Effector CD4-positive, alpha-beta T cell (primary cell): ENCODE measurements at regions not wholly inside any gene's neighbourhood (a gene's known extent, or its start where the extent isn't known, plus 50 kb on each side); places are given as distances from the start of the nearest gene placed in this dataset.
"Not testable (repeated sequence)": the region's sequence is repeated elsewhere in the genome, so short reads cannot be mapped to it uniquely, and the experiment has no call there.

ENCODE experiments used
- DNase-seq: peaks from one replicate; pipeline ENCODE4 v3.0.0-alpha.2; 2020

DNA sequence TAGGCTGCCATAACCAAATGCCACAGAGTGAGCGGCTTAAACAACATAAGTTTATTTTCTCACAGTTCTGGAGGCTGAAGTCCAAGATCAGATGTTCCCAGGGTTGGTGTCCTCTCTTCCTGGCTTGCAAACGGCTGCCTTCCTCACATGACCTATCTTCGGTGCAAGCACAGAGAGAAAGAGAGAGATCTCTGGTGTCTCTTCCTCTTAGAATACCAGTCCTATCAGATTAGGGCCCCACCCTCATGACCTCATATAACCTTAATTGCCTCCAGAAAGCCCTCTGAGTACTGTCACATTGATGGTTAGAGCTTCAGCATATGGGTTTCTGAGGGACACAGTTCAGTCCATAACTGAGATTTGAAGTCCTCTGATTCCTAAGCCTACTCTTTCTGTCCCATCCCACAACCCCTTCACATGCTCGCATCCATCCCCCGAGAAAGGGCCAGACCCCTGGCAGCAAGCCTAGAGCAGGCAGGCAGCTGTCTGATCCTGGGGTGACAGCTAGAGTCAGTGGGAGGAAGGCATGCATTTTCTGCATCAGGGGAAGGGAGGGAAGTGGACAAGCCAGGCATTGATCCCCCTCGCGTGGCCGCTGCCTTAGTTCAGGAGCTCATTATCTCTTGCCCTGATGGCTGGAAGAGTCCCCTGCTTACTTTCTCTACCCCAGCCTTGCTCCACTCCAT lies 114.1 kb downstream of the FAR1 start:
- DNase-seq = no peak

GRCh38 chr11:13784441-13784840 lies 116.0 kb downstream of the FAR1 start:
- DNase-seq = no peak

GRCh38 chr11:13784855-13785254 lies 116.4 kb downstream of the FAR1 start:
- DNase-seq = no peak

- DNase-seq = no peak
Measured at GRCh38 chr11:13786688-13787087, 118.2 kb downstream of the FAR1 start.

GRCh38 chr11:13797616-13798015 lies 129.1 kb downstream of the FAR1 start:
- not testable (repeated sequence) for DNase-seq

DNA sequence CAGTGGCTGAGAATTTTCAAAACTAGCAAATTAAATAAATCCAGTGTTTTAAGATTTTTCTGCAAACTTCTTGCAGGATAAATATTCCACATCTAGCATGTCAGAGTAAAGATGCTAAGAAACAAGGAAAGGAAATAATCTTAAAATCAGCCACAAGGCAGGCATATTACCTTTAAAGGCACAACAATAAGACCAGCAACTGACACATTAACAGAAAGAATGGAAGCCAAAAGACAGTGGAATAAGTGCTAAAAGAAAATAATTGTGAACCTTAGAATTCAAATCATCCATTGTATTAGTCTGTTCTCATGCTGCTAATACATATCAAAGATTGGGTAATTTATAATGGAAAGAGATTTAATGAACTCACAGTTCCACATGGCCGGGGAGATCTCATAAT lies 132.4 kb downstream of the FAR1 start:
- no peak for DNase-seq

- no peak for DNase-seq
Measured at GRCh38 chr11:13818325-13818724, 144.2 kb upstream of the SPON1 start.

DNA sequence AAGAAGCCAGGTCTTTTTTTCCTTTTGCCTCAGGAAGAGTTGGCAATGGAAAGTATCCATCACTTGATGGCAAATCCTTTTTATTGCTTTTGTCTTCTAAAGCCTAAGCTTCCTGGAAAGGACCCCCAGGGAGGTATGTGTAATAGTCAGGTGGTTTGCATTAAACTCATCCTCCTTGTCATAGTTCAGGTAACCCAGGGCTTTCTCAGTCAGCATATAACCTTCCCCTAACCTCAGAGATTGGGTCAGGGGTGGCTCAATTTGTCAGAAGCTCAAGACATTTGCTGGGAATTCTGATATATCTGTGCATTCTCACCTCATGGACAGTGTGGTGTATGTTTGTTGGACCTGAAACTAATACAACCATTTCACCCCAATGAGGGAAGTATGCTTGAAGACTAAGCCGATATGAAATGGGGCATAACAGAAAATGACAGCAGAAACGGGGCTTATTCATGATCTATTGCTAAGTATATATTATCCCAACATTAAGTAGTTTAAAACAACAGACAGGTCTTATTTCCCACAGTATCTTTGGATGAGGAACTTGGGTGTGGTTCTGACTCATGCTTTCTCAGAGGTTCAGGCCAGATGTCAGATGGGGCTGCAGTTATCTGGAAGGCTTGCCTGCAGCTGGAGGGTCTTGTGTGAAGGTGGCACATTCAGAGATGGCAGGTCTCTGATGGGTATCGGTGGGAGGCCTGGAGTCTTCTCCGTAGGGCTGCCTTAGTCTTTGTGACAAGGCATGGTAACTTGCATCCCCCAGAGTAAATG lies 135.8 kb upstream of the SPON1 start:
- DNase-seq = no peak

GRCh38 chr11:13831696-13832095 lies 130.8 kb upstream of the SPON1 start:
- DNase-seq = no peak

DNA sequence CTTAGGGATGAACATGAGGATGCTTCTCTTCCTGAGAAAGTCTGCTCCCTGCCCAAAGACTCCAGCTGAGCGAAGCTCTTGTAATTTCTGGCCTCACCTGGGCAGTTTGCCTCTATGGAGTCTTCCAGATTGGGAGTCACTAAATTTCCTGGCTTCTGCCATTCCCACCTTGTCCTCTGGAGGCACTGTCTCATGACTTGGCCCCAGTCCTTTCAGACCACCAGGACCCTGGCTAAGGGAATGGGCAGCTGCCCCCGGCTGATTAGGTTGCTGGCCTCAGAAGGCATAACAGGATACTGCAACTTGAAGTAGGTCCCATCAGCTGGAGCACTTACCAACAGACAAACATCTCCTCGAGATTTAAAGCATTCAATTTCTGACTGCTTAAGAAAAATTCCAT lies 128.1 kb upstream of the SPON1 start:
- no peak for DNase-seq

DNA sequence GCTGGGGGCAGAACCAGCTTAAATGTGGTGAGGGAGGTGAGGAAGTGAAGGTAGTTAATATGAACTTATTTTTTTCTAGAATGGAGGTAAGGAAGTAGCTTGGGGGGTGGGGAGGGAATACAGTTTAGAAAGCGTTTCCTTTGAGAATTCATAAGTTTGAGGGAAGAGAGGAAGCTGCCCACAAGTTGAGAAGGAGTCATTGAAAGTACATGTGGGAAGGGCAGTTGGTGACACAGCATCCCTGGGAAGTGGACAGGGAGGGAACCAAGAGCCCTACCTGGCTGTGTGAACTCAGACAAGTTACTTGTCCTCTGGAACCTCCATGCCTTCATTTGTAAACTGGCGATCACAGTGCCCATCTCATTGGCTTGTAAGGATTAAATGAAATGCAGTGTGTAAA lies 125.9 kb upstream of the SPON1 start:
- no peak for DNase-seq

GRCh38 chr11:13837286-13837685 lies 125.2 kb upstream of the SPON1 start:
- no peak for DNase-seq

GRCh38 chr11:13841393-13841792 lies 121.1 kb upstream of the SPON1 start:
- DNase-seq = no peak

GRCh38 chr11:13848031-13848430 lies 114.5 kb upstream of the SPON1 start:
- no peak for DNase-seq

DNA sequence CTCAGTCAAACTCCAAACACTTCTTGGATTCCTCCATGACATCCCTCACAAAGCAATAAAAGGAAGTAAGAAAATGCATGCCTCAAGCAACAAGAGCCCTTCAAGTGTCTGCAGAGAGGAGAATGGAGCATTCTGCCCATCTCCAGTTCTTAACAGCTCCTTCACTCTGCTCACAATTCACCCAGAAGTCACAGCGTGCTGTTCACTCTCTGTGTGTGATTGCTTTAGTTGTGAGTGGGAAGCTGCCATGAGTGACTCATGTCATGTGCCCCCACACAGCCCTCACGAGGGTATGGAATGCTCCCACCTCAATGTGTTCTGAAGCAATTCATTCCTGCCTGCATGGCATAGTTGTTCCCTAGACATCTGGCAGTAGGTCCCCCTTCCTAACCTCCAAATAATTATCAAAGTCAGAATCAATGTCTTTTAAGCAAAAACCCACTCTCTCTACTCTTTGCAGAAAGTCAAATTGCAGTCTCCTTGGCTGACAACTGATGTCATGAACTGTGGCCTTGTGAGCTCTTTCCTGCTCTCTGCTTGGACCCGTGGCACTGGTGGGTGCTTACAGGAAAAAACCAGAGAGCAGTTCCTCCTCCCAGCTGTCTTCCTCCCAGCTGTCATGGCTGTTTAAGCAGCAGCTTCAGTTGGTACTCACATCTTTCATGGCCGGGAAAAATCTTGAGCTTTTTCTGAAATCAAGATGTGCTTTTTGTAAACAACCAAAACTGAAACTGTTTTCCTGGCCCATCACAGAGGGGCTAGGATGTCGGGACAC lies 112.1 kb upstream of the SPON1 start:
- DNase-seq = no peak

DNA sequence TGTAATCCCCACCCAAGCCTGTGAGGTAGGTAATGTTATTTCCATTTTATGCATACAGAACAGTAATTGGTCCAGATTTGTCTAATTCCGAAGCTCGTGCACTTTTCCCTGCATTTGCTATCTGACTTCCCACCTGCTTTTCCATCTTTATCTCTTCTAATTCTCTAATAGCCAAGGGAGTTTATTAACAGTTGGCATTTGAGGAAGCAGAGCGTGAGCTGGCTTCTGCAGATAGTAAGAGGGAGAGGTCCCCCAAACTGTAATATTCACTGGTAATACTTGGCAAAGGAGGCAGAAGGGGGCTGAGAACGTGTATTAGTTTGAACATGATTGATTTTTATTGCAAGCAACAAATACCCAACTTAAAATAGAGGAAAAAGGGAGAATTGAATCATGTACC lies 110.8 kb upstream of the SPON1 start:
- DNase-seq = no peak

DNA sequence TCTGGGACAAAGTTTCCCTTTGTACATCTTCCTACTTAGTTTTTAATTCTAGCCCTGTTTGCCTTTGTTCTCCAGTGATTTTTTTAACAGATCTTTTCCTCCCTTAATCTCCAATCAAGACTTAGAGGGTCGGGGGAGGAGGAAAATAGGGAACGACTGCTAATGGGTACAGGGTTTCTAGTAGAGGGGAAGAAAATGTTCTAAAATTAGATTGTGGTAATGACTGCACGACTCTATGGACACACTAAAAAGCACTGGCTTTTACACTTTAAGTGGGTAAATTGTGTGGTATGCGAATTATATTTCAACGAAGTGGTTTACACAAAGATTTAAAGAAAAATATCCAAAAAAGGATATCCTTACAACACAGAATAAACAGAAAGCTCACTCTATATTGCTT lies 110.0 kb upstream of the SPON1 start:
- no peak for DNase-seq

- DNase-seq = no peak
Measured at GRCh38 chr11:13857828-13858227, 104.7 kb upstream of the SPON1 start.

DNA sequence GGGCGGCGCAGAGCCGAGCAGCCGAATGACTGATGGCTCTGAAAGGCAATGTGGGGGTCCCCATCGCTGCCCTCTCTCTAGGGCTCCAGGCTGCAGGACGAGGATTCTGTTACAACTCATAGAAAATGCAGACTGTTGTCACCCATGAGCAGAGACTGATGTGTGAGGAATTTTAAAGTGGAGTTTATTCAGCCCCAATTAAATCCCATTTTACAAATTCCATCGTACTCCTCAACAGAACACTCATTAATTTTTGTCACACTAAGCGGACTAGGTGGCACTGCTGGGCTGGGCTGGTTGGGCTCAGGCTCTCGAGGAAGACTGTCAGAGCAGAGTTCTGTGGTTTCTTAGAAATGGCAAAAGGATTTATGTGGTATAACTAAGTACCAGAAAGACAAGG lies 102.6 kb upstream of the SPON1 start:
- peak; percentile 19 for DNase-seq

DNA sequence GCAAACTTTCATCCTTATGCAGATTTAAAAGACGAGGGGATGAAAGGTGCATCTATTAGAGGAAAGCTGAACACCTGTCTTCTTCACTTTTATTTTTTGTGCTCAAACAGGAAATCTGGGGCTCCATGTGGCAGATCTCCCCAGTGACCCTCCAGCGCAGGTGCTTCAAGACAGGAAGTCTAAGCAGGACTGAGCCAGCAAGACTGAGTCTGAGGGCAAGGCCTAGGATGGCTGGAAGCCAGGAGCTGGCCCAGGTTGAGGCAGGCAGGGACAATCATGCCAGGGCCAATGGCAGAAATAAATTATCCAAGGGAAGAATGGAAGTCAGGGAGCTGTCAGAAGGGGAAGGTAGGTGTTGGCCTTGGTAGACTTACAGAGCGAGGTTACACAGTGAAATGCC lies 101.1 kb upstream of the SPON1 start:
- no peak for DNase-seq

- no peak for DNase-seq
Measured at GRCh38 chr11:13862845-13863392, 99.6 kb upstream of the SPON1 start.

DNA sequence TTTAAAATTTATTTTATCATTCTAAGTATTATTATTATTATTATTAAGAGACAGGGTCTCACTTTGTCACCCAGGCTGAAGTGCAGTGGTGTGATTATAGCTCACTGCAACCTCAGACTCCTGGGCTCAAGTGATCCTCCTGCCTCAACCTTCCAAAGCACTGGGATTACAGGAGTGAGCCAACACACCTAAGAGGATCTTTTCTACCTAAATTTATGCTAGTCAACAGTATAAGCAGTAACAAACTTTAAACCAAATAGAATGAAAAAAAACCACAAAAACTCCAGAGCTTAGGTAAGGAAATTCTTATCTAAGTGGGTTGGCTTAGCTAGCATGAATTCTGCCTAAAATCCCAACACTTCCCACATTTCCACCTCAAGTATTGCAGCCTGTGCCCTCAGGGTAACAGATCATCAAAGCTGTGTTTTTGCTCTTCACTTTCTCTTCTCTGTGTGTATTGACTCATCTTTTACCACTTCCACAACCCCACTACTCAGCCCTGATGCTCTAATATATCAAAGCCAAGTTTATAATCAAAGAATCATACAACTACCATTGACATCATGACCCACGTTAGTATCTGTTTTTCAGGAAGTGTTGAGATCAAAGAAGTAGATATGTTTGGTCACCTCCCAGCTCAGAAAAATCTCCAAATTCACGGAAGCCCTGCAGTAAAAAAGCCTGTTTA lies 93.7 kb upstream of the SPON1 start:
- DNase-seq = peak; percentile 33

GRCh38 chr11:13869398-13869886 lies 93.1 kb upstream of the SPON1 start:
- DNase-seq = no peak
